Left colon (tissue), 2 donors: ENCODE measurements at regions not wholly inside any gene's neighbourhood (a gene's known extent, or its start where the extent isn't known, plus 50 kb on each side); places are given as distances from the start of the nearest gene placed in this dataset.

ENCODE experiments used
- ATAC-seq: fragments of 200-7000 bp; cut with Tn5 transposase; one replicate; pipeline ENCODE4 v1.9.1; 2020; ENCODE audit warnings: mild to moderate bottlenecking, moderate library complexity
- DNase-seq, 2 donors: peaks; one replicate each; pipeline ENCODE4 v3.0.0-alpha.2; 2020
- intact Hi-C, 2 donors: fragments of 100-400 bp; cut with DNase I in 1 of 2; cut with micrococcal nuclease in 1 of 2; formaldehyde crosslinking; loops; one replicate each; pipeline versions ENCODE4 v1.11.2 to v1.14.0; 2022; cut with DNase I, micrococcal nuclease
- donor health status: DM: no; HTN: no; CAD: no.
- donor health status: DM: yes; HTN: yes; CAD: no.

DNA sequence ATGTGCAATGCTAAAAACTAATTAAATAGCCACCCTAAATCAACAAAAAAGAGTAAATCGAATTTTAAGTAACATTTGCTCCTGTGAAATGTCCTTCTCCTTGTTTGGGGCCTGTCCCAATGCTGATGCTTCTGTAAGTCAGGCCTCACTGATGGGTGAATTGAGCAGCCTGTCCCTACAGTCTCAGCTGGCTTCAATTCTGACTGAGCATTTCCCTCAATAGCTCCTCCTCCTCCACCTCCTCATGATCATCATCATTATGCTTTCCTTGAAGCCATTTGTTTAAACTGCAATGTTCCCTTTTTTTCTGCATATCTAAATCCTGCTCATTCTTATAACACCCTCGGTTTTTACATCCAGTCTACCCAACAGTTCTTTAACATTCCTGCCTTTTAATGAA is 137.2 kb upstream of the CELF4 start:
- no peak for ATAC-seq
- DNase-seq = no peak
- intact Hi-C loops = no loop called here

DNA sequence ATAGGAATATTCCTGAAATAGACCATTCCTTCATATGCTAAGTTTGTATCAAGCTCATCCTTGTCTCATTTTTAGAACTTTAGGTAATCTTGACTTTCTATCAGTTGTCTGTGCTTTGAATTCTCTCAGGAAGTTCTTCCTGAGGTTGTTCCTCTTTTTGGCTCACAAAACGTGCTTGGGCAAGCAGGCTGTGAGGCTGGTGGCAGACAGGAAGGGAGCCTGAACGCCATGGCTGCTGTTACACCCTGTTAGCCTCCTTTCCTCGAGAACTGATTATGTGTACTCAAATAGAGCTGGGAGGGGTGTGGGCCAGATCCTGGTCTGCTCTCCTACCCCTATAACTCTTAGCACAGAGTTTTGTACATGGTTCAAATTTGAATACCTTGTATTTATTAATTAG is 136.4 kb upstream of the CELF4 start:
- DNase-seq = no peak
- intact Hi-C loops = no loop called here
- no peak for ATAC-seq

DNA sequence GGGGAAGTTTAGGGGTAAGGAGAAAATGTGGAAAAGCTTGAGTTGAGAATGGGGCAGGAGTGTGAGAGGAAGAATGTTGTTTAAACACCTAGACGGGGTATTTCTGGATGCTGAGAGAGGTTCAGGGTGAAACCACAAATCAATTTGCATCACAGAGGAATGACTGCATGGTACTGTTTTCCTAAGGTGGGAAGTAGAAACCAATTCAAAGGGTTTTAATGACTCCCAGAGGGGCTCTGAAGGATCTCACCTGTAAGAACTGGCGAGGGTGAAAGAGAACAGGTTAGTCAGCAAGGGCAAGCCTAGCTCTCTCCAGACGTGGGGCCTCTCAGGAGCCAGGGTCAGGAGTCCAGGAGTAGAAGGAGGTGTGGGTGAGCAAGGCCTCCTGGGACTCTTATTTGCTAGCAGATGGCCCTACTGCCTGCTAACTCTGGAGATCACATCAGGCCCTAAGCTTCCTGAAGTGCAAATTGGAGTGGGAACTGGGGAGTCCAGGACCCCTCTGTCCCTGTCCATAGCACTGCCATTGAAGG is 133.0 kb upstream of the CELF4 start:
- ATAC-seq (no peak), DNase-seq (no peak)
- intact Hi-C loops = no loop called here

DNA sequence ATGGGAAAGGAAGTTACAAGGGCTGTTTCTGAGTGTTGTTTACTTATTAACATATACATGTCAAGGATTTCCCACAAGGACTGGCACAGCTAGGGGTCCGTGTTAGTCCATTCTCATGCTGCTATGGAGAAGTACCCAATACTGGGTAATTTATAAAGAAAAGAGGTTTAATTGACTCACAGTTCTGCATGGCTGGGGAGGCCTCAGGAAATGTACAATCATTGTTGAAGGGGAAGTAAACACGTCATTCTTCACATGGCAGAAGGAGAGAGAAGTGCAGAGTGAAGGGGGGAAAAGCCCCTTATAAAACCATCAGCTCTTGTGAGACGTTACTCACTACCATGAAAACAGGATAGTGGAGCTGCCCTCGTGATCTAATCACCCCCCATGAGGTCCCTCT is 128.9 kb upstream of the CELF4 start:
- no peak for DNase-seq
- intact Hi-C loops = no loop called here
- ATAC-seq = no peak

DNA sequence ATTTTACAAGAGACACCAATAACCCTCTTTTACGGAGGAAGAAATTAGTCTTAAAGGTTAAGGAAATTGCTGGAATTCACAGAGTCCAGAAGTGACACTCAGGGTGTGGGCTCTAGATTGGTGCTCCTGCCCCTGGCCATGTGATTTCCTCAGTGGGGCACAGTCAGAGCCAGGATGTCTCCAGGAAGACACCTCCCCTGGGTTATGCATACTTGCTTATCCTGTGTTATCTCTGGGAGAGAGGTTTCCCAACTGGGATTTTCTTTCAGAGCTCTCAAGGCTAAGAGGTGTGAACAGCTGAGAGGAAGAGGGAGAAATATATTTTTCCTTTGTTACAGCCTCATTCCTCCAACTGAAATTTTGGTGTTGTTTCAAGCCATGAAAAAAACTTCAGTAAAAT is 125.6 kb upstream of the CELF4 start:
- ATAC-seq (no peak), DNase-seq (no peak)
- intact Hi-C loops = no loop called here

DNA sequence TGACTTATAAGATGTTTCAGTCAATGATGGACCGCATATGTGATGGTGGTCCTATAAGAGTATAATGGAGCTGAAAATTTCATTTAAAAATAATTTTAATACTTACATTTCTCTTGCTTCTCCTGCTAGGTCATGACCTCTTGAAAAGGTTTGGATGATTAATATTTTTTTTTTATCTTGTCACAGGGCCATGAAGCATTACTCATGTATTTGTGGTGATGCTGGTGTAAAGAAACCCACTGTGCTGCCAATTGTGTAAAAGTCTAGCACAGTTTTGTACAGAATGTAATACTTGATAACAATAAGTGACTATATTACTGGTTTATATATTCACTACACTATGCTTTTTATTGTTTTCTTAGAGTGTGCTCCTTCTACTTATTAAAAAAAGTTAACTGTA is 124.2 kb upstream of the CELF4 start:
- ATAC-seq = no peak
- intact Hi-C loops = no loop called here
- no peak for DNase-seq

DNA sequence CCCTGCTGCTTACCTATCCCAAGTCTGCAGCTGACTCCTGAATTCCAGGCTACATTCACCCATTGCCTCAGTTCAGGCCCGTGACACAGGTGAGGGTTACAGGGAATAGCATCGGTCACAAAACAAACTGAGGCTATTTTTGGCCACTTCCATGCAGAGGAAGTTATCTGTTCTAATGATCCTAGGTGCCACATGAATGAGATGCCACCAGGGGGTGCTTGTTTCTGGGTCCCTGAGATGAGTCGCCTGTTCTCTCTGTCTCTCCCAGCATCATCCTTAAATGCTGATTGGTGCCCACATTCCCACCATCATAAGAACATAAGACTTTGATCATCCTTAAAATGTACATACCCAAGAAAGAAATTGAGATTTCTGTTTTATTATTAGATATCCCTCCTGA is 119.0 kb upstream of the CELF4 start:
- DNase-seq = no peak
- ATAC-seq = no peak
- intact Hi-C loops = no loop called here

DNA sequence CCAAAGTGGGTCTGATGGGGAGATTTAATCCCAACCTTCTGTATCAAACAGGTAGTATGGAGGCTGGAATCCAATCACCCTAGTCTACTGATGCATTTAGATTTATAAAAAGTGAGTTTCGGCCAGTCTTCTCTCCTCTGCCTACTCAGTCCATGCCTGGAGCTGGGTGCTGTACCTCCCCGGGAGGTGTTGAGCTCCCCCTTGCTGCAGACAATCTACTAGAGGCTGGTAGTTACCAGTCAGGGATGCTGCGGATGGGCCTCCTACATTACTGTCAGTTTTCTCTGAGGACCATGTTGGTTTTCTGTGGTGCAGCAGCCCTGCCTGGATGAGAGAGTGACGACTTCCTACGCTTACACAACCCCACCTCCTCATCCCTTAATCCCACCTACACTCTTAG is 118.6 kb upstream of the CELF4 start:
- DNase-seq (no peak), ATAC-seq (no peak)
- intact Hi-C loops = no loop called here

DNA sequence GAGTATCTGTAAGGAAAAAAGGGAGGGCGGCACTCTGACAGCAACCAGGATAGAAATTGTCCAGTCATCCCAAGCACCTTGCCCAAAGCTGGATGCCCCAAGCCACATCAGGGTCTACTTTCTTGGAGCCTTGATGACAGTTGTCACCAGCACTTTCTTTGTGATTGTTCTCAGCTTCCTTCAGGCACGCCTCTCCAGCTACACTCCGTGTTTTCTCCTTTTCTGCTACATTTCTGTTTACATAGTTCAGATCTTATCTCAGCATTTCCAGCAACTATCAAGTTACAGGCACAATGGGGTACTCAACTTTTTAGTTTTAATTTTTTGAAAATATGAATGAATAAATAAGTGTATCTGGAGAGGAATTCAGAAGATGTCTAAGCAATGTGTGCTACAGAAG is 115.3 kb upstream of the CELF4 start:
- no peak for ATAC-seq
- intact Hi-C loops = no loop called here
- DNase-seq = no peak

DNA sequence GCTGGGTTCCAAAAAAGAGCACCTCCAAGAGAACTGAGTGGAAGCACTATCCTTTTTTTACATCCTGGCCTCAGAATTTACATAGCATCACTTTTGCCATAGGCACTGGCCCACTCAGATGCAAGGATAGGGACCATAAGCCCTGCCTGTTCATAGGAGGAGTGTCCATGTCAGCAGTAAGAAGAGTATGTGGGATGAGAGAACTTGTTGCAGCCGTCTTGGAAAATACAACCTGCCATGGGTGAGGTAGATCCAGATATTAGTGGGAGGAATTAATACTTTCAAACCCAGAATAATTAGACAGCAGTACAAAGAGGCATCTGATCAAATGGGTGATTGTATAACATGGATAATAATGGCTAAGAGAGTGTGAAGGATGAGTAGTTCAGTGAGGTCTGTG is 110.7 kb upstream of the CELF4 start:
- no peak for ATAC-seq
- intact Hi-C loops = no loop called here
- no peak for DNase-seq

DNA sequence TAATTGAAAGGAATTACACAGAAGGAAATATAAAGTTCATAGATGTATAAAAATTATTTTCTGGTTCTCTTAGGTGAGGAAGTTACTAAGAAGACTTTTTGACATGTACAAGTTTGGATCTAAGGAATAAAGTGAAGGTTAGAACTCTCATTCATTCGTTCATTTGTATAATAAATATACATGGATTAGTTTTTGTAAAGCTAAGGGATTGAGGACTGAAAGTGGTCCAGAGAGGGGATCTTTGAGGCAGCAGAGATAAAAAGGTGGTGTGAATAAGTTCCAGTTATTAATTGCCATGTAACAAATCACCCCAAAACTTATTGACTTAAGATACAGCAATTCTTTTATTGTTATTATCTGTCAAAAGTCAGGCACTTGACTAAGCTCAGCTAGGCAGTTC is 110.1 kb upstream of the CELF4 start:
- DNase-seq = no peak
- no peak for ATAC-seq
- intact Hi-C loops = no loop called here

DNA sequence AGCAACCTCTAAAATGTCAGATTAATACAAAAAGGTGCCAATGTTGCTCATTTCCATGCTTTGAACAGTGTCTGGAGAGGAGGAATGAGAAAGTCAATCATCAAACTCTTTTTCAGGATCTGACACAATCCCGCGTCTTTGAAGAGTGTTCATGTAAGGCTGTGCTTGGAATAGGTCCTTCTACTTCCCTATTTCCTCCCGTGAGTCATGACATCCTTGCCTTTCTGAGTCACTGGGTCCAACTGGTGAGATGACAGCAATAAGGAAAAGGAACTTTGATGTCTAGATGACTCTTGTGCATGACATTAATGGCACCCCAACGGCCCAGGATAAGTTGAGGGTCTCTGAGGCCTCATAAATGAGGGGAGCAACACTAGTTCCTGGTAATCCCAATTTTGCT is 109.0 kb upstream of the CELF4 start:
- intact Hi-C loops = no loop called here

DNA sequence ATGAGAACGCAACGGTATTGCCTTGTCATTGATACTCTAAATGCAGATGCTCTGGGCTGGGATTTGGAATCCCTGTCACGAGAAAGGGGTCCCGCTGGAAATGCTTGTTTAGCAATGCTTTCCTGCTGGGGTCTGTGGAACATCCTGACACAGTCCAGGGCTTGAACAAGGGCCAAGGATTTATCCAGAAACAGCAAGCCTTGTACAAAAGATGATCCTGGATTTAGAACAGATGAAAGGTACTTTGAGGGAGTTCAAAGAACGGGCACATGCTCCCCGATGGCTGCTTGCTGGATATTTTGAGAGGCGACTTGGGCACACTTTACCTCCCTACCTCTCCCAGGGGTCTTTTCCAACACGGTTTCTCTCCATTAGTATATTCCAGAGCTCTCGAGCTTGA is 108.1 kb upstream of the CELF4 start:
- no peak for ATAC-seq
- DNase-seq = no peak
- intact Hi-C loops = no loop called here

More for the DNA sequence above, 109.0 kb upstream of the CELF4 start:
- ATAC-seq = no peak
- no peak for DNase-seq

DNA sequence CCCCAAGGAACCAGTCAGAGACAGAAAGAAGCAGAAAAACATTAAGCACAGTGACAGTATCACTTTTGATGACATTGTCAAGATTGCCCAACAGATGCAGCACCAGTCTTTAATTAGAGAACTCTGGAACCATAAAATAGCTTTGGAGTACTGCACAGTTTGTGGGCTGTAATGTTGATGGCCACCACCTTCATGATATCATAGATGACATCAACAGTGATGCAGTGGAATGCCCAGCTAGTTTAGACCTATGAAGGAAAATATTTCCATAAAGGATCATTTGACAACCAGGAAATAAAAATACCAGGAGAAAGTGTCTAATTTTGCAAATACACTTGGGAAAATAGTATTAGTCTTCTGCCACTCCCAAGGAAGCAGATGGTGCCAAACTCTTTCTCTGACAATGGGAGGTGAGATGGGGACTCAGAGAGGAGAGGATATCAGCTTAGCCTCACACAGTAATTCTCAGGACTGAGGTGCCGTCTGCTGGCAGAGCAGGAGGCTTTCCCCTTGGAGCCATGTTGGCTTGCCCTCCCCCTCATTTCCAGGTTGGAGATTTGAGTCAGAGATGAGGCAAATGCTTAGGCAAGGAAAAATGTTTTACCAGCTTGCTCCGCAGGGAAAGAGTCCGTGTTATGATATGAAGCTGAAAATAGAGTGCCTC is 107.5 kb upstream of the CELF4 start:
- DNase-seq (no peak), ATAC-seq (no peak)
- intact Hi-C loops = no loop called here

DNA sequence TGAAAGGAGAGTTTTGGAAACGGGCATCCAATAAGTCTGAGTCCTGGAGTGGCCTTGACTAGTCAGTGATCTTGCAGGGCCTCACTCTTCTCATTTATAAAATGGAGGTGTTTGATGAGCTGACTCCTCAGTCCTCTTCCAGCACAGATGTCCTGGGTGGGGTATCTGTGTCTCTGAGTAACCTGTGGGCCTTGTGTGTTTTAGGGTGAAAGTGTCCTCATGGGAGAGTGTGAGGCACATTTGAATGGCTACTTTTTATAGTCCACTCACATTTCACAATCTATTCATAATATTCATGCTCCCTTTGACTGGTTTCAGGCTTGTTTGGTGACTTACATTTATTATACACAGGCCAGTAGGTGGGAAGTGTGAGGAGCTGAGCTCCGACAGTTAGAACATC is 106.4 kb upstream of the CELF4 start:
- ATAC-seq (no peak), DNase-seq (no peak)
- intact Hi-C loops = no loop called here

DNA sequence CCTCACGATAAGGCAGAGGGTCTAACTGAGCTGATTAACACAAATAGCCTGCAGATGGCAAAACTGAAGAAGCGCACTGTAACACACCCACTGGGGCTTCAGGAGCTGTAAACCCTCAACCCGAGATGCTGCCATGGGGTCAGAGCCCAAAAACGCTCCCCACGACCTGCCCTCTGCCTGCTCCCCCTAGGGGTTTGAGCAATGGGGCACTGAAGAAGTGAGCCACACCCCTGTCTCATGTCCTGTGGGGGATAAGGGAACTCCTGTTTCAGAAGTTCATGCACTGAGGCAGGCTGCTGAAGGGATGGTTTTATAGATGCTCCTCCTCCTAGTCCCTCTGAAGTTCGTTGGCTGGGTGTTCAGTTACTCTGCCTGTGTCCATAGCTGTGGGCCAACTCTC is 105.9 kb upstream of the CELF4 start:
- intact Hi-C loops = no loop called here
- no peak for DNase-seq
- ATAC-seq = no peak

DNA sequence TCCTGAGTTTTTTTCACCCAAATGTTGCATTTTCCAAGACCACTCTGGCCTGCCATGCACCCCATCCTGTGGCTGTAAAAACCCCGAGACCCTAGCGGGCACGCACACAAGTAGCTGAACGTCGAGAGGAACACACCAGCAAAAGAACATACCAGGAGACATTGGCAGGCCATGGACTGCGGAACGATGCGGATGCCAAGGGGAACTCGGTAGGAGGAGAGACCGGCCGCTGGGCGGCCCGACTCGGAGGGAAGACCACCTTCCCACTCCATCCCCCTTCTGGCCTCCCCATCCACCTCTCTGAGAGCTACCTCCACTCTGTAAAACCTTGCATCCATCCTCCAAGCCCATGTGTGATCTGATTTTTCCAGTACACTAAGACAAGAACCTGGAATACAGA is 105.5 kb upstream of the CELF4 start:
- DNase-seq (no peak), ATAC-seq (no peak)
- intact Hi-C loops = no loop called here

DNA sequence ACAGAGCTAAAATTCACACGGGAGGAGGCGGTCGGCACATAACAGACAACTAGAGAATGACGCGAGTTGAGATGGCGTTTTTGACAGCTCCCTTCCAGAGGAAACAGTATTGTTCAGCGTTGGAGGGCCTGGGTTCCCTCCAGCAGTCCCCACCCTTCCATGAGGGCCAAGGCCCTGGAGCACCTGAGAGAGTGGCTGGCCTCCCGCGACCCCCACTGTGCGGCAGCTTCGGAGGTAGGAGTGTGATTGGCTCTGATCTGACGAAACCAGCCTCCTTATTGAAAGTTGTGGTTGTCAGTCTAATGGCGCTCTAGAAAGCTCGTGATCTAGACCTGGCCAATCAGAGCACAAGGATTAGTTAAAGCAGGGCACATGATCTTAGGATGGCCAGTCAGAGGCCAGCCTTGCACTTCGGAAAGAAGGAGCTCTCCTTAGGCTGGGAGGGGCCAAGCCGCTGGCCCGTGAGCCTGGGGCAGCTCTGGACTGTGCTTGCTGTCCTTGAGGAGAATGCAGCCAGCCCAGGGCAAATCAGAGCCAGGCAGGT is 104.5 kb upstream of the CELF4 start:
- ATAC-seq (no peak), DNase-seq (no peak)
- intact Hi-C loops = no loop called here

DNA sequence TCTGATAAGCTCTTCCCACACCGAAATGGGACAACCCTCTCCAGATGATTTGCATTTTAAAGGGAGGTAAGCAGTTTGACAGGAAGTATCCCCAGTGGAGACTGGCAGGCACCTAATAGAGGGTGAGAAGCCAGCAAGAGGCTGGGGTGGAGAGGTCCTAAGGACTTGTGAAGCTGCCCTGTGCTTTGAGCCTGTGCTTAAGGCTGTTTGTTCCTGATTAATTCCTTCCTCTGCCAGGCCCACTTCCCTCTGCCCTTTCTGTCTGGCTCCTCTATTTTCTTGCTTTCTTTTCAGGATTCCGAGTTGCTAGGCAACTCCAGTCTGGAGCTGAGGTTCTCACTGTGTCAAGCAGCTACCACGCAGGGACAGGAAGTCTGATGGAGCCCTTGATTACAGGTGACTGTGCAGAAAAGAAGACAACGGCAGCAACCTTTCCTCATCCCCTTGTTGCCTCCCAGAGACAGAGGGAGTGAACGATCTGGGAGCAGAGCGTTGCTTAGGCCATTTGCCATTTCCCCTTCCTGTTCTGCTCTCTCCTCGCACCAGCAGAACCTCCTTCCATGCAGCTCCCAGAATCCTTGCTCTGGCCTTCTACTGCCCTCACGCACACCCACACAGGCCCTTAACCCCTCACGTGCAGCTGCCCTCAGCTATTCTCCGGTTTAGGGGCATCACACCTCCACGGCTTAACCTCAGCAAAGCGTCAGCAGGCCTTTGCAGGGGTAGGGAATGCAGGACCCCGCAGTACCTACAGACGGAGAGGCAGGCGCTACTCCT is 103.6 kb upstream of the CELF4 start:
- DNase-seq (no peak), ATAC-seq (no peak)
- intact Hi-C loops = no loop called here

DNA sequence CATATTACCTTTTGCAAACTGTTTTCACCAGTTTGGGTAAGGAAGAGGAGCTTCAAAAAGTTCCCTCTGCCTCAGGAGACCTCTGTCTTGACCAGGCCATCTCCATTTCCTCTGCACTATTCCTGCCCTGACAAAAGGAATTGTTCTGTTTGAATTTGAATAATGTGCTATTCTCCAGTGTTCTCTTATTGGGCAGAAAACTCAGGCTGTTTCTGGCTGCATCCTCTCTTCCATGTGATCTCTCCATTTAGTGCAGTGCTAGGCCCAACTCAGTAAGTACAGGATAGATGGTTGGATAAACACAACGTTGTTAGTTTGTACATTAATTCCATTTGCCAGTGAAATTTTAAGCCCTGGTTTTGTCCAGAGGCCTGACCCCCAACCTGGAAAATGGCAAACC is 102.2 kb upstream of the CELF4 start:
- DNase-seq (no peak), ATAC-seq (no peak)
- intact Hi-C loops = no loop called here

DNA sequence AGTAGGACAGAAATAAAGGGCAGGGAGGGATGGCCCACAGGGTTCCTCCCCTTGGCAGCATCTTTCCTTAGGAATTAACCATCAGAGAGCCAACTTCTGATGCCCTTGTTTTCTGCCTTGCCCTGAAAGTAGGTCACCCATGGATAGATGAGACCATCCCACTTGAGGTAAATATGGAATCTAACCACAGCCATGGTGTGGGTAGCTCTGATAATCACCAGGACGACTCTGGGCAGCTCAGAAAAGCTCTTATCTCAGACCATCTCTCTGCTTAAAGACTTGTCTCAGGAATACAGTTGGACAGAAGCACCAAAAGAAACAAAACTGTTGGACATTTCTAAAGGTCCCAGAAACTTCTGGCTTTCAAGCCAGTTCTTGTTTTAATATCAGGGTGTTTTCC is 101.4 kb upstream of the CELF4 start:
- intact Hi-C loops = no loop called here
- DNase-seq = no peak
- no peak for ATAC-seq
